HepG2 (cell line): ENCODE measurements at regions not wholly inside any gene's neighbourhood (a gene's known extent, or its start where the extent isn't known, plus 50 kb on each side); places are given as distances from the start of the nearest gene placed in this dataset.

Experiments
- ATAC-seq: fragments of 200-7000 bp; cut with Tn5 transposase; 3 replicates; pipeline ENCODE4 v1.9.1; 2020; ENCODE audit warnings: mild to moderate bottlenecking, moderate library complexity
- BruUV-seq: library from RNA; stranded (reverse); fragments of 400-500 nt; replicated peaks from 2 replicates; lab custom pipeline; 2021; lab: Mats Ljungman, UMichigan
- CTCF ChIA-PET: fragments of 300-600 bp; formaldehyde crosslinking; extraction: SDS; loops from one replicate; lab custom pipeline; 2021; ENCODE audit warnings: low total read pairs, inconsistent platforms, low intra/inter-chr PET ratio; lab: Yijun Ruan, JAX
- POLR2A ChIA-PET: fragments of 350-600 bp; sonication (Branson Sonifier 250); formaldehyde crosslinking; loops from one replicate; lab custom pipeline; 2020; ENCODE audit warnings: antibody characterized with exemption, inconsistent platforms; lab: Yijun Ruan, JAX
- DNase-seq: peaks from one replicate; pipeline ENCODE4 v3.0.0-alpha.2; 2015; ENCODE audit warnings: low spot score
- FAIRE-seq: peaks from 3 replicates; lab custom pipeline; 2011; peaks lifted over from hg19 to GRCh38; lab: Jason Lieb, UNC
- H2AFZ ChIP-seq: one replicate; pipeline ENCODE4 v1.6.1; 2011; ENCODE audit warnings: low read length, inconsistent platforms
- H3K27ac ChIP-seq: fragments of 300-600 bp; 3 replicates; pipeline ENCODE4 v1.8.0; 2011; ENCODE audit warnings: mixed run types, mild to moderate bottlenecking, mixed read lengths, low read length, inconsistent platforms; ENCODE audit not compliant: insufficient read depth; ENCODE audit errors: extremely low read length
- H3K27me3 ChIP-seq, 2 experiments: fragments of 200-600 bp in 1 of 2; 2 replicates in 1 of 2; 3 replicates in 1 of 2; pipeline versions ENCODE4 v1.6.0 to v1.8.0; 2011; ENCODE audit warnings: low read length in 2 of 2, mild to moderate bottlenecking in 2 of 2, moderate library complexity in 2 of 2, inconsistent platforms in 1 of 2; ENCODE audit not compliant: insufficient read depth in 2 of 2, control insufficient read depth in 1 of 2
- H3K36me3 ChIP-seq, 2 experiments: fragments of 200-600 bp in 1 of 2; replicated peaks in 1 of 2; 2 replicates in 1 of 2; 3 replicates in 1 of 2; pipeline versions ENCODE4 v1.5.1 to v1.8.0; 2011; ENCODE audit warnings: low read length in 2 of 2, inconsistent platforms in 1 of 2; ENCODE audit not compliant: insufficient read depth in 2 of 2, control insufficient read depth in 1 of 2
- H3K4me1 ChIP-seq: 2 replicates; pipeline ENCODE4 v1.5.1; 2012; ENCODE audit warnings: low read length, inconsistent platforms; ENCODE audit not compliant: insufficient read depth
- H3K4me2 ChIP-seq: 2 replicates; pipeline ENCODE4 v1.6.0; 2011; ENCODE audit warnings: low read depth, low read length, inconsistent platforms
- H3K4me3 ChIP-seq, 3 experiments: fragments of 200-600 bp in 1 of 3; sonication (generic), shearing (Covaris generic) in 1 of 3; replicated peaks in 1 of 3; 2 replicates each; pipeline ENCODE4 v1.5.1; 2011 to 2016; ENCODE audit warnings: low read length in 3 of 3, inconsistent platforms in 2 of 3, low read depth in 2 of 3, mild to moderate bottlenecking in 2 of 3, control low read depth in 1 of 3, mixed read lengths in 1 of 3; ENCODE audit not compliant: insufficient read depth in 1 of 3
- H3K79me2 ChIP-seq: one replicate; pipeline ENCODE4 v1.6.1; 2011; ENCODE audit warnings: low read length, inconsistent platforms; ENCODE audit not compliant: insufficient read depth
- H3K9ac ChIP-seq: 2 replicates; pipeline ENCODE4 v1.6.0; 2011; ENCODE audit warnings: mild to moderate bottlenecking, low read depth, low read length, inconsistent platforms; ENCODE audit not compliant: insufficient read depth
- H3K9me3 ChIP-seq: 2 replicates; pipeline ENCODE4 v1.5.1; 2012; ENCODE audit warnings: mild to moderate bottlenecking, low read length
- H4K20me1 ChIP-seq: 2 replicates; pipeline ENCODE4 v1.6.0; 2011; ENCODE audit warnings: inconsistent platforms, mild to moderate bottlenecking, low read length, moderate library complexity; ENCODE audit not compliant: insufficient read depth
- ETV5 ChIP-seq: IDR thresholded peaks from 2 replicates; pipeline ENCODE4 v1.6.1; 2018; ENCODE audit warnings: missing biosample characterization, missing genetic modification reagents, inconsistent platforms, borderline replicate concordance
- GABPB1 ChIP-seq: IDR thresholded peaks from 2 replicates; pipeline ENCODE4 v1.6.1; 2016; ENCODE audit warnings: mild to moderate bottlenecking, missing genetic modification reagents, moderate library complexity, missing compliant biosample characterization
- MEIS1 ChIP-seq: sonication (generic); formaldehyde crosslinking; IDR thresholded peaks from 2 replicates; pipeline ENCODE4 v1.9.0; 2021; ENCODE audit warnings: mild to moderate bottlenecking, missing genetic modification reagents, moderate library complexity, borderline replicate concordance
- NKX3-1 ChIP-seq: sonication (generic); formaldehyde crosslinking; IDR thresholded peaks from 2 replicates; pipeline ENCODE4 v1.5.0; 2020; ENCODE audit warnings: missing genetic modification reagents
- PBX3 ChIP-seq: sonication (generic); formaldehyde crosslinking; IDR thresholded peaks from 2 replicates; pipeline ENCODE4 v1.8.1; 2023; ENCODE audit warnings: missing genetic modification reagents, inconsistent platforms, borderline replicate concordance
- ZBTB10 ChIP-seq: sonication (generic); formaldehyde crosslinking; IDR thresholded peaks from 2 replicates; pipeline ENCODE4 v1.4.0; 2020; ENCODE audit warnings: missing genetic modification reagents, borderline replicate concordance
- ZNF142 ChIP-seq: sonication (generic); formaldehyde crosslinking; IDR thresholded peaks from 2 replicates; pipeline ENCODE4 v1.4.0; 2020; ENCODE audit warnings: missing genetic modification reagents
- ZNF205 ChIP-seq: IDR thresholded peaks from 2 replicates; pipeline ENCODE4 v1.6.1; 2018; ENCODE audit warnings: missing biosample characterization, missing genetic modification reagents
- ZNF292 ChIP-seq: sonication (generic); formaldehyde crosslinking; IDR thresholded peaks from 2 replicates; pipeline ENCODE4 v1.8.1; 2022; ENCODE audit warnings: mild to moderate bottlenecking, low read depth, missing genetic modification reagents, borderline replicate concordance
- ZNF430 ChIP-seq: sonication (generic); formaldehyde crosslinking; IDR thresholded peaks from 2 replicates; pipeline ENCODE4 v1.9.0; 2021; ENCODE audit warnings: mild to moderate bottlenecking, missing genetic modification reagents
- ZNF549 ChIP-seq: sonication (generic); formaldehyde crosslinking; IDR thresholded peaks from 2 replicates; pipeline ENCODE4 v1.5.0; 2020; ENCODE audit warnings: missing genetic modification reagents
- WGBS: methylation state at CpG from one replicate; pipeline ENCODE4 v1.1.6; 2017; ENCODE audit warnings: low lambda C conversion rate; 5-methylcytosine and 5-hydroxymethylcytosine counted together
- in situ Hi-C: cut with HindIII; loops from 2 replicates; pipeline ENCODE4 v1.10.0; 2017; ENCODE audit warnings: low pct_unique_long_range_greater_than_20kb; ENCODE audit not compliant: extremely low pct_ligation_motif_present
- intact Hi-C: fragments of 100-400 bp; cut with micrococcal nuclease; formaldehyde crosslinking; loops from one replicate; pipeline ENCODE4 v1.10.0; 2022; ENCODE audit not compliant: unreplicated experiment
- TF ChIP-seq, protein P1 (sequence below): IDR thresholded peaks from 2 replicates; pipeline ENCODE4 v1.6.1; 2016; ENCODE audit warnings: missing genetic modification reagents, missing compliant biosample characterization
- TF ChIP-seq, protein P2 (sequence below): sonication (generic); formaldehyde crosslinking; IDR thresholded peaks from 2 replicates; pipeline ENCODE4 v1.8.0; 2022; ENCODE audit warnings: mild to moderate bottlenecking, missing genetic modification reagents, borderline replicate concordance

GRCh38 chr21:23811805-23812204, 1795.5 kb downstream of the MRPL39 start:
- no peak overlapping the region for H3K4me3 ChIP-seq
- H4K20me1 ChIP-seq: no peaks in the 10 kb centered on the region
- H3K79me2 ChIP-seq: no peaks in the 10 kb centered on the region
- no peak overlapping the region for H2AFZ ChIP-seq
- 2% methylated on average over 2 of the region's 2 CpGs for WGBS
- DNase-seq (no peak), FAIRE-seq (no peak), ATAC-seq (no peak)
- H3K27me3 ChIP-seq: no peaks in the 10 kb centered on the region
- POLR2A ChIA-PET: no interaction called here
- H3K9me3 ChIP-seq: peaks cover 56% of the 10 kb centered on the region
- in situ Hi-C loops (no loop called here), intact Hi-C loops (no loop called here)
- H3K9ac ChIP-seq: no peak overlapping the region
- CTCF ChIA-PET: no interaction called here
- no peaks in the 10 kb centered on the region for H3K4me1 ChIP-seq
- no peak overlapping the region for H3K4me2 ChIP-seq
- no peak overlapping the region for H3K27ac ChIP-seq
- no TSS peak for BruUV-seq
- H3K36me3 ChIP-seq: no peaks in the 10 kb centered on the region
- TF ChIP-seq ZNF205 (CRISPR knock-in tag) (no peak), PBX3 (CRISPR knock-in tag) (no peak), ZNF430 (CRISPR knock-in tag) (no peak), ZNF142 (CRISPR knock-in tag) (no peak), ZBTB10 (CRISPR knock-in tag) (no peak), GABPB1 (CRISPR knock-in tag) (no peak), NKX3-1 (CRISPR knock-in tag) (no peak), MEIS1 (CRISPR knock-in tag) (no peak), ZNF292 (CRISPR knock-in tag) (no peak), ETV5 (CRISPR knock-in tag) (no peak), ZNF549 (CRISPR knock-in tag) (no peak)
- TF ChIP-seq, protein P1, sequence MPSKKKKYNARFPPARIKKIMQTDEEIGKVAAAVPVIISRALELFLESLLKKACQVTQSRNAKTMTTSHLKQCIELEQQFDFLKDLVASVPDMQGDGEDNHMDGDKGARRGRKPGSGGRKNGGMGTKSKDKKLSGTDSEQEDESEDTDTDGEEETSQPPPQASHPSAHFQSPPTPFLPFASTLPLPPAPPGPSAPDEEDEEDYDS (CRISPR knock-in tag): no peak
- TF ChIP-seq, protein P2, sequence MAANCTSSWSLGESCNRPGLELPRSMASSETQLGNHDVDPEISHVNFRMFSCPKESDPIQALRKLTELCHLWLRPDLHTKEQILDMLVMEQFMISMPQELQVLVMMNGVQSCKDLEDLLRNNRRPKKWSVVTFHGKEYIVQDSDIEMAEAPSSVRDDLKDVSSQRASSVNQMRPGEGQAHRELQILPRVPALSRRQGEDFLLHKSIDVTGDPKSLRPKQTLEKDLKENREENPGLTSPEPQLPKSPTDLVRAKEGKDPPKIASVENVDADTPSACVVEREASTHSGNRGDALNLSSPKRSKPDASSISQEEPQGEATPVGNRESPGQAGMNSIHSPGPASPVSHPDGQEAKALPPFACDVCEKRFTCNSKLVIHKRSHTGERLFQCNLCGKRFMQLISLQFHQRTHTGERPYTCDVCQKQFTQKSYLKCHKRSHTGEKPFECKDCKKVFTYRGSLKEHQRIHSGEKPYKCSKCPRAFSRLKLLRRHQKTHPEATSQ (CRISPR knock-in tag): no peak
